Ovary (tissue), 7 donors: ENCODE measurements at regions not wholly inside any gene's neighbourhood (a gene's known extent, or its start where the extent isn't known, plus 50 kb on each side); places are given as distances from the start of the nearest gene placed in this dataset.

ENCODE experiments used
- DNase-seq, 5 donors: peaks; one replicate each; pipeline ENCODE4 v3.0.0-alpha.2; 2019 to 2020
- H3K27ac ChIP-seq, 2 donors: fragments of 200-600 bp; one replicate each; pipeline versions ENCODE4 v1.5.1 to v1.8.0; 2019 to 2022
- H3K27me3 ChIP-seq: fragments of 200-600 bp; one replicate; pipeline ENCODE4 v1.8.0; 2022
- H3K36me3 ChIP-seq: fragments of 200-600 bp; sonication (generic); one replicate; pipeline ENCODE4 v1.5.1; 2019
- H3K4me1 ChIP-seq: one replicate; pipeline ENCODE4 v1.8.1; 2013; ENCODE audit warnings: mild to moderate bottlenecking, moderate library complexity; ENCODE audit not compliant: insufficient read depth
- H3K4me3 ChIP-seq: fragments of 200-600 bp; sonication (generic); one replicate; pipeline ENCODE4 v1.5.1; 2017
- H3K9me3 ChIP-seq, 2 donors: fragments of 200-600 bp in 1 of 2; sonication (generic) in 1 of 2; one replicate each; pipeline versions ENCODE4 v1.5.1 to v1.8.1; 2013 to 2019; ENCODE audit warnings: mild to moderate bottlenecking in 1 of 2, moderate library complexity in 1 of 2
- EP300 ChIP-seq: sonication (generic); formaldehyde crosslinking; IDR thresholded peaks from one replicate; pipeline ENCODE4 v1.6.1; 2017; ENCODE audit warnings: antibody characterized with exemption
- POLR2A ChIP-seq: fragments of 450-650 bp; IDR thresholded peaks from one replicate; pipeline ENCODE4 v1.6.1; 2017; ENCODE audit warnings: antibody characterized with exemption, mild to moderate bottlenecking, moderate library complexity
- WGBS, 3 donors: extraction: QIAGEN DNeasy Blood & Tissue Kit in 1 of 3; methylation state at CpG; one replicate each; pipeline versions ENCODE4 v1.1.5 to v1.1.7; 2013 to 2017; 5-methylcytosine and 5-hydroxymethylcytosine counted together
- intact Hi-C, 4 donors: fragments of 100-400 bp; cut with DNase I; formaldehyde crosslinking; loops; one replicate each; pipeline versions ENCODE4 v1.11.0 to v1.15.1; 2022 to 2023
- TF ChIP-seq, protein P1 (sequence below), 3 donors: fragments of 450-650 bp in 2 of 3; fragments of 200-600 bp in 1 of 3; IDR thresholded peaks; one replicate each; pipeline versions ENCODE4 v1.5.1 to v1.8.0; 2016 to 2022; ENCODE audit warnings: antibody characterized with exemption in 3 of 3, mild to moderate bottlenecking in 1 of 3
- donor health status: DM: no; HTN: no; CAD: no; lungs with moderate emphysema.
- donor health status: DM: no; HTN: no; CAD: no.
- donor health status: Bipolar disorder and iron deficiency.
- donor health status: DM: no; HTN: no; CAD: no.
- donor health status: DM: yes; HTN: yes; CAD: no.

- intact Hi-C loops, result loop anchor here in 1 of 4 donors (5.0 kb wide), 1 partner anchor 68 kb away; no protein-coding TSS in a partner anchor
- TF ChIP-seq POLR2A (no peak), EP300 (no peak)
- TF ChIP-seq, protein P1, sequence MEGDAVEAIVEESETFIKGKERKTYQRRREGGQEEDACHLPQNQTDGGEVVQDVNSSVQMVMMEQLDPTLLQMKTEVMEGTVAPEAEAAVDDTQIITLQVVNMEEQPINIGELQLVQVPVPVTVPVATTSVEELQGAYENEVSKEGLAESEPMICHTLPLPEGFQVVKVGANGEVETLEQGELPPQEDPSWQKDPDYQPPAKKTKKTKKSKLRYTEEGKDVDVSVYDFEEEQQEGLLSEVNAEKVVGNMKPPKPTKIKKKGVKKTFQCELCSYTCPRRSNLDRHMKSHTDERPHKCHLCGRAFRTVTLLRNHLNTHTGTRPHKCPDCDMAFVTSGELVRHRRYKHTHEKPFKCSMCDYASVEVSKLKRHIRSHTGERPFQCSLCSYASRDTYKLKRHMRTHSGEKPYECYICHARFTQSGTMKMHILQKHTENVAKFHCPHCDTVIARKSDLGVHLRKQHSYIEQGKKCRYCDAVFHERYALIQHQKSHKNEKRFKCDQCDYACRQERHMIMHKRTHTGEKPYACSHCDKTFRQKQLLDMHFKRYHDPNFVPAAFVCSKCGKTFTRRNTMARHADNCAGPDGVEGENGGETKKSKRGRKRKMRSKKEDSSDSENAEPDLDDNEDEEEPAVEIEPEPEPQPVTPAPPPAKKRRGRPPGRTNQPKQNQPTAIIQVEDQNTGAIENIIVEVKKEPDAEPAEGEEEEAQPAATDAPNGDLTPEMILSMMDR (IDR thresholded peaks at IDR 0.05), result no peak
- Histone ChIP-seq H3K27me3 (no peaks in the 10 kb centered on the region), H3K27ac (peak overlapping the region in 1 of 2 donors; percentile 57), H3K4me1 (peaks cover 31% of the 10 kb centered on the region), H3K4me3 (no peak overlapping the region), H3K9me3 (no peaks in the 10 kb centered on the region), H3K36me3 (no peaks in the 10 kb centered on the region)
- WGBS, 3 donors, result 6 to 10% (median 6%) methylated on average over 11 of the region's 11 CpGs
- no peak for DNase-seq
Observed at GRCh38 chr2:15733867-15734673, 142.4 kb downstream of the DDX1 start.

GRCh38 chr2:15734674-15735483 is 143.2 kb downstream of the DDX1 start:
- Histone ChIP-seq H3K4me3 (no peak overlapping the region), H3K27ac (peak overlapping the region in 1 of 2 donors; percentile 47), H3K4me1 (peaks cover 28% of the 10 kb centered on the region), H3K27me3 (no peaks in the 10 kb centered on the region), H3K36me3 (no peaks in the 10 kb centered on the region), H3K9me3 (no peaks in the 10 kb centered on the region)
- intact Hi-C loops, result loop anchor here in 1 of 4 donors (5.0 kb wide), 1 partner anchor 67 kb away; no protein-coding TSS in a partner anchor
- WGBS, 3 donors, result 27 to 50% (median 33%) methylated on average over 5 of the region's 5 CpGs
- DNase-seq, result no peak
- TF ChIP-seq EP300, result no peak

- TF ChIP-seq EP300 (no peak), POLR2A (no peak)
- TF ChIP-seq, protein P1 (IDR thresholded peaks at IDR 0.05), result no peak
- Histone ChIP-seq H3K4me1 (peaks cover 23% of the 10 kb centered on the region), H3K4me3 (no peak overlapping the region), H3K36me3 (no peaks in the 10 kb centered on the region), H3K27me3 (no peaks in the 10 kb centered on the region), H3K27ac (peak overlapping the region in 1 of 2 donors; percentile 47), H3K9me3 (no peaks in the 10 kb centered on the region)
- DNase-seq, result no peak
- 87 to 93% (median 91%) methylated on average over 6 of the region's 6 CpGs for WGBS, 3 donors
- intact Hi-C loops, result no loop called here
Observed at GRCh38 chr2:15735484-15736326, 144.0 kb downstream of the DDX1 start.

DNA sequence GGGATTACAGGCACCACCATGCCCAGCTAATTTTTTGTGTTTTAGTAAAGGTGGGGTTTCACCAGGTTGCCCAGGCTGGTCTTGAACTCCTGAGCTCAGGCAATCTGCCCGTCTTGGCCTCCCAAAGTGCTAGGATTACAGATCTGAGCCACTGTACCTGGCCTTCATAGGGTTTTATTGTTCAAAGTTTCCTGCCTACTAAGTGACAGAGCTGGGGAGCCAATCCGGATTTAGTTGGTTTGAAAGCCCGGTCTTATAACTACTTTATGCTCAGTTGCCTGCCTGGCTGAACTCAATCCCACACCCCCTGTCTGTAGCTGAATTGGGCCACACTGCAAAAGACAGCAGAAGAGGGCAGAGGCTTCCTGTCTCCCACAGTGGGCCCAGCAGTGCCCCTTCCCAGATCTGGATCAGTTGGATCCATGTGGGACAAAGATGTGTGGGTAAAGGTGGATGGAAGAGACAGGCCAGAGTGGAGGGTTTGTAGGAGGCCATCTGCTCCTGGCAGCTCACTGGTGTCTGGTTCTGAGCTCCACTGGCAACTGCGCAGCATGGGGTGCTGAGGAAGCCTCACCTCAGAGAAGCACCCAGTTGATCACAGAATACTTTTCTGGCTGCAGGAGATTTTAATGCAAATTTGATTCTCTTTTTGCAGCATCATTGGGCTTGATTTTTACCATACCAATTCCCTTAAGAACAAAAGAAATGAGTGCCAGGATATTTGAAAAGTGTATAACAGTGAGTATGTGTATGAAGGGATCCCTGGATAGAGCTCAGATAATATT is 144.9 kb downstream of the DDX1 start:
- H3K36me3 ChIP-seq, result no peaks in the 10 kb centered on the region
- WGBS, 3 donors, result 94 to 97% (median 97%) methylated on average over 4 of the region's 4 CpGs
- no peak overlapping the region for H3K27ac ChIP-seq
- TF ChIP-seq, protein P1 (IDR thresholded peaks at IDR 0.05), result no peak
- no peak for TF ChIP-seq EP300
- no peak for TF ChIP-seq POLR2A
- H3K27me3 ChIP-seq, result no peaks in the 10 kb centered on the region
- no peaks in the 10 kb centered on the region for H3K9me3 ChIP-seq
- peaks cover 18% of the 10 kb centered on the region for H3K4me1 ChIP-seq
- intact Hi-C loops, result no loop called here
- no peak for DNase-seq
- no peak overlapping the region for H3K4me3 ChIP-seq
